ENCODE measurements at regions not wholly inside any gene's neighbourhood (a gene's known extent, or its start where the extent isn't known, plus 50 kb on each side); places are given as distances from the start of the nearest gene placed in this dataset.

GRCh38 chr9:12538842-12539579 lies 154.2 kb upstream of the TYRP1 start:
- DNase-seq, result peak; percentile 17
- H3K4me1 ChIP-seq, result no peaks in the 10 kb centered on the region
- H3K27me3 ChIP-seq, result no peaks in the 10 kb centered on the region
- intact Hi-C loops (cut with DNase I; ENCODE audit: low total_unique reads), result no loop called here
- H3K9me3 ChIP-seq, result no peaks in the 10 kb centered on the region
- H3K36me3 ChIP-seq (ENCODE audit: low read depth, missing control alignments), result no peaks in the 10 kb centered on the region
- no peak overlapping the region for H3K27ac ChIP-seq
- TF ChIP-seq CTCF (IDR thresholded peaks at IDR 0.05) (no peak), POLR2A (IDR thresholded peaks at IDR 0.05) (no peak)
- H3K4me3 ChIP-seq, result no peak overlapping the region
- 21 to 31% methylated on average over 13 of the region's 13 CpGs for WGBS, 2 donors

- Histone ChIP-seq H3K27me3 (no peaks in the 10 kb centered on the region), H3K27ac (no peak overlapping the region), H3K9me3 (no peaks in the 10 kb centered on the region), H3K36me3 (ENCODE audit: low read depth, missing control alignments) (no peaks in the 10 kb centered on the region), H3K4me1 (no peaks in the 10 kb centered on the region), H3K4me3 (no peak overlapping the region)
- intact Hi-C loops (cut with DNase I; ENCODE audit: low total_unique reads), result no loop called here
- DNase-seq, result no peak
- TF ChIP-seq POLR2A (IDR thresholded peaks at IDR 0.05), result no peak
- TF ChIP-seq CTCF (IDR thresholded peaks at IDR 0.05), result no peak
- 28 to 47% methylated on average over 4 of the region's 4 CpGs for WGBS, 2 donors
These were observed 153.6 kb upstream of the TYRP1 start for GRCh38 chr9:12539580-12539975.

- no peak for TF ChIP-seq CTCF (IDR thresholded peaks at IDR 0.05)
- TF ChIP-seq POLR2A (IDR thresholded peaks at IDR 0.05), result no peak
- whole genome bisulfite sequencing, 2 donors, result 26 to 27% methylated on average over 2 of the region's 2 CpGs
- Histone ChIP-seq H3K27ac (no peak overlapping the region), H3K36me3 (ENCODE audit: low read depth, missing control alignments) (no peaks in the 10 kb centered on the region), H3K4me3 (no peak overlapping the region), H3K4me1 (peaks cover 9% of the 10 kb centered on the region), H3K27me3 (no peaks in the 10 kb centered on the region), H3K9me3 (no peaks in the 10 kb centered on the region)
- intact Hi-C loops (cut with DNase I; ENCODE audit: low total_unique reads), result no loop called here
- no peak for DNase-seq
These were observed 148.5 kb upstream of the TYRP1 start for GRCh38 chr9:12544700-12545099.

GRCh38 chr9:12554636-12555035 lies 138.5 kb upstream of the TYRP1 start:
- no peak for DNase-seq
- intact Hi-C loops (cut with DNase I; ENCODE audit: low total_unique reads), result no loop called here
- 66 to 67% methylated on average over 5 of the region's 5 CpGs for WGBS, 2 donors
- no peaks in the 10 kb centered on the region for H3K27me3 ChIP-seq
- H3K36me3 ChIP-seq (ENCODE audit: low read depth, missing control alignments), result no peaks in the 10 kb centered on the region
- no peak overlapping the region for H3K4me3 ChIP-seq
- no peaks in the 10 kb centered on the region for H3K9me3 ChIP-seq
- no peak for TF ChIP-seq POLR2A (IDR thresholded peaks at IDR 0.05)
- TF ChIP-seq CTCF (IDR thresholded peaks at IDR 0.05), result no peak
- no peak overlapping the region for H3K27ac ChIP-seq
- no peaks in the 10 kb centered on the region for H3K4me1 ChIP-seq
